Activated naive CD4-positive, alpha-beta T cell treated with anti-CD3 and anti-CD28 coated beads, Interleukin-2, amount 50 U/mL, for 72 hours (primary cell): ENCODE measurements at regions not wholly inside any gene's neighbourhood (a gene's known extent, or its start where the extent isn't known, plus 50 kb on each side); places are given as distances from the start of the nearest gene placed in this dataset.
A peak's percentile ranks its signal among the peaks of the same experiment; 100 is the strongest.

Experiments used
- ATAC-seq, 2 donors: fragments of 150-1000 bp; cut with Tn5 transposase; 2 replicates each; pipeline ENCODE4 v1.10.0; 2021; ENCODE audit warnings: mild to moderate bottlenecking in 2 of 2, moderate library complexity in 2 of 2
- DNase-seq, 2 donors: peaks; one replicate each; pipeline ENCODE4 v3.0.0; 2021 to 2022; ENCODE audit warnings: low spot score in 2 of 2
- H3K27ac Mint-ChIP-seq, 2 donors: one replicate each; pipeline ENCODE4 v1.8.0; 2022; ENCODE audit warnings: mild to moderate bottlenecking in 2 of 2, mixed read lengths in 2 of 2
- H3K36me3 Mint-ChIP-seq, 2 donors: one replicate each; pipeline ENCODE4 v1.8.0; 2022; ENCODE audit warnings: mixed read lengths in 2 of 2
- H3K9me3 Mint-ChIP-seq, 2 donors: one replicate each; pipeline ENCODE4 v1.8.0; 2022; ENCODE audit warnings: mixed read lengths in 2 of 2

GRCh38 chr2:71938659-71939587 lies 208.7 kb downstream of the CYP26B1 start:
- H3K9me3 Mint-ChIP-seq = no peaks in the 10 kb centered on the region

DNA sequence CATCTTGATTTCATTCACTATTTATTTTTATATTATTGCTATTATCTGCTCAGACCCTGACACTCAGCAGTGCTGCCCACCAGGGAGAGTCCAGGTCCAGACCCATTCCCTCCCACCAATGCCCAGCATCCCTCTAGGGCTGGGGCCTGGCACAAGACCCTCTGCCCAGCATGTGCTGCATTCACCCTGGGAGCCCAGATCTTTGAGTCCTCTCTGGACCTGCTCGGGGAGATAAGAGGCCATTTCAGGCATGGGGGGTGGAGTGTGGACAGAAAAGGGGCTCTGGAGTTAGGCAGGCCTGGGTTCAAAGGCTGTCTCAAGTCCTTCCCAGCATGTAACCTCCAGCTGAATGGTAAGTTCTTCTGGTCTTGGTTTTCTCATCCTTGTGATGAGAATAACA lies 209.6 kb downstream of the CYP26B1 start:
- H3K36me3 Mint-ChIP-seq = no peaks in the 10 kb centered on the region
- no peak for ATAC-seq
- peak overlapping the region in 1 of 2 donors; percentile 68 for H3K27ac Mint-ChIP-seq

More at GRCh38 chr2:71938659-71939587, 208.7 kb downstream of the CYP26B1 start:
- H3K36me3 Mint-ChIP-seq = no peaks in the 10 kb centered on the region
- peak overlapping the region; percentile 32 to 66 for H3K27ac Mint-ChIP-seq
- ATAC-seq (no peak), DNase-seq (peak in 1 of 2 donors; percentile 18)

DNA sequence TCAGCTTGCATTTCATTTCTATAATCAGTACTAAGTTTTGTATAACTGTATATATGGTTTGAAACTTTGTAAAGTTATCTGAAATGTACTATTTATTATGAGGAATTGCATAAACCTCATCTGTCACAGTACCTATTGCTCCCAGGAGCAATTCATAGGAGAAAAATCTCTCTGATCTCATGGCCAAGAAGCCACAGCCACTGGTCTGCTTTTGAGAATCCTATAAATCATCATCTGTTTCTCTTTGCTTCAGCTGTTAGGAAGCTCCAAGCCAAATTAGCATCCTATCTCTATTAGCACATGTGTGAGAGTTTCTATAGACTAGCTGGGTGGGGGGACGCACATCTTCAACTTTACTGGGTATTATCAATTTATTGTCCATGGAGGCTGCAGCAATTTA lies 210.3 kb downstream of the CYP26B1 start:
- no peaks in the 10 kb centered on the region for H3K36me3 Mint-ChIP-seq
- no peak for DNase-seq
- no peak overlapping the region for H3K27ac Mint-ChIP-seq
- no peak for ATAC-seq
- H3K9me3 Mint-ChIP-seq = no peaks in the 10 kb centered on the region

More for the DNA sequence above, 209.6 kb downstream of the CYP26B1 start:
- no peaks in the 10 kb centered on the region for H3K9me3 Mint-ChIP-seq
- peak in 1 of 2 donors; percentile 20 for DNase-seq

DNA sequence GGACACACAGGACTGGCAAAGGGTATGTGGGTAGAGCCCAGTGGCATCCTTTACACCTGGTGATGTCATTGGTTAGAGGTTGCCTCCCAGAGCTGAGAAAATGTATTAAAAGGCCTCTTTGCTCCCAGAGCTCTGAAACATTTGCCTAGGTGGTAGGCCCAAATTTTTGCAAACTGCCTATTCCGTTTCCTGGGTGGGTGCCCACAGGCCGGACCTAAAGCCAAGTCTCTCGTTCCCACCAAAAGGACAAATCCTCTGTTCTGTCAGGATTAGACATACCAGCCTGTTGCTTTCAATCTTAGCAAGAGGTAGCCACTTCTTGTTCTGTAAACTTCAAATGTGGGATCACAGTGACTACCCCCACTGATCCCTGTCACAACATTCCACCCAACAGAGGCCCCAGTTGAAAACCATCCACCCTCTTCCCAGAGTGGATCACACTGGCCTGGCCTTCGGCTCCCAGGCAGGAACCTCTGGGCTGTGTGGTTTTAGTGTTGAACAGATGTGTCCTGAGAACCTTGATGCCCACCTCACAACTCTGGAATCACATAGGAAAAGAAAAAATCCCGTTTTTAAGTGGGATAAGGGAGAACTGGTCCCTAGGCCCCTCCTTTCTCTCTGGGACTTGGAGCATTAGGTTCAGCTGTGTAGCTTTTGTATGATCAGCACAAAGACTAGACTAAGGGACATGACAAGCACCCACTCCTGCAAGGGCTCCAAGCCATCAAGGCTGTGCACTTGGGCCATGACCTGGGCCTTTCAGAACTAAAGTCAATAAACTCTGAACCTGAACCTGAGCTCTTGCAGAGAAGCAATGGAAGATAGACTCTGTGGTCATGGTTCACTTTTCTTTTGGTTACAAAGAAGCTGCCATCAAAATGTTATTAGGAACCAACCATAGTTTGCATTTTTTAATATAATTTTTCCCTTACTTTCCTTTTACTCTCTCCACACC lies 211.3 kb downstream of the CYP26B1 start:
- Mint-ChIP-seq H3K27ac (no peak overlapping the region), H3K9me3 (no peaks in the 10 kb centered on the region), H3K36me3 (no peaks in the 10 kb centered on the region)
- ATAC-seq (no peak), DNase-seq (peak in 1 of 2 donors; percentile 46)

DNA sequence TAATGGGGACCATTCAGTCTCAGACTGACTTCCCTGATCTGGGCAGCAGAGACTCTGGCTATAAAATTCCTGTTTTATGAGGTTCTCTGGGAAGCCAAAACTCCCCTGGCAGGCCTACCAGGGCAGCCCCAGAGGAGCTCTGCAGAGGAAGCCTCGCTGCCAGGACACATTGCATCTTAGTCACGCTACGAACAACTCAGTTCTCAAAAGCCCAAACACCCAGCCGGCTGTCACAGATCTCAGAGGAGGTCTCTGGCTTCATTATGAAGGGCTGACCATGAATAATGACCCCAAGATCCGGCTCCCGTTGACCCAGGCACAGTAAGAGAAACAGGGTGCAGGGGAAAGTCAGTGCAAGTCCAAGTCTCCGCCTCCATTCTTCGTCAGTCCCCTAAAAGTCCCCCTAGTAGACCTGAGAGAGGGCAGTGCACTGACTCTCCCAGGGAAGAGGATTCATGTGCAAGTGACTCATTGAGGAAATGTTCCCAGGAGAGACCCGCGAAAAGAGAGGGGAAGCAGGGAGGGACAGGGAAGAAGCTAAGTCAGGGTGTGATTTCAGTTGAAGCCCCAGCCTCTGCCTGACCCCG lies 212.3 kb downstream of the CYP26B1 start:
- no peak overlapping the region for H3K27ac Mint-ChIP-seq
- no peaks in the 10 kb centered on the region for H3K36me3 Mint-ChIP-seq
- ATAC-seq (no peak), DNase-seq (no peak)
- H3K9me3 Mint-ChIP-seq = no peaks in the 10 kb centered on the region

GRCh38 chr2:71934595-71935261 lies 212.9 kb downstream of the CYP26B1 start:
- peak in 1 of 2 donors; percentile 28 for DNase-seq
- Mint-ChIP-seq H3K9me3 (no peaks in the 10 kb centered on the region), H3K27ac (no peak overlapping the region)

DNA sequence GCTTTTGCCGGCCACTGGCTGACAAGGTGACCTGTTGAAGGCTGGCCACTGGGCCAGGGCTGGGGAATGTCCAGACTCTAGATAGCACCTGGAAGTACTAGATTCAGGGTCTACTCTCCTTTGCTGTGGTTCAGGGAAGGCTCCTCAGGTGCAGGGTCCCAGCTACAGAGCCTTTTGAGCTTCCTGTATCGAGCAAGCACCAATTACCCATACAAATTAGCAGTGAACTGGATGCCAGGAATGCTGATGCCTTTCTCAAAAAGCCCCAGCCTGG lies 213.4 kb downstream of the CYP26B1 start:
- DNase-seq (peak in 1 of 2 donors; percentile 44), ATAC-seq (no peak)
- no peaks in the 10 kb centered on the region for H3K9me3 Mint-ChIP-seq
- no peak overlapping the region for H3K27ac Mint-ChIP-seq
- no peaks in the 10 kb centered on the region for H3K36me3 Mint-ChIP-seq

More at GRCh38 chr2:71934595-71935261, 212.9 kb downstream of the CYP26B1 start:
- H3K36me3 Mint-ChIP-seq = no peaks in the 10 kb centered on the region
- no peak for ATAC-seq

GRCh38 chr2:71933467-71934319 lies 214.0 kb downstream of the CYP26B1 start:
- no peak for ATAC-seq
- DNase-seq = peak in 1 of 2 donors; percentile 34
- no peaks in the 10 kb centered on the region for H3K9me3 Mint-ChIP-seq
- H3K36me3 Mint-ChIP-seq = no peaks in the 10 kb centered on the region
- H3K27ac Mint-ChIP-seq = no peak overlapping the region

GRCh38 chr2:71932780-71933466 lies 214.7 kb downstream of the CYP26B1 start:
- Mint-ChIP-seq H3K27ac (no peak overlapping the region), H3K9me3 (no peaks in the 10 kb centered on the region), H3K36me3 (no peaks in the 10 kb centered on the region)
- no peak for ATAC-seq
- DNase-seq = peak in 1 of 2 donors; percentile 28

DNA sequence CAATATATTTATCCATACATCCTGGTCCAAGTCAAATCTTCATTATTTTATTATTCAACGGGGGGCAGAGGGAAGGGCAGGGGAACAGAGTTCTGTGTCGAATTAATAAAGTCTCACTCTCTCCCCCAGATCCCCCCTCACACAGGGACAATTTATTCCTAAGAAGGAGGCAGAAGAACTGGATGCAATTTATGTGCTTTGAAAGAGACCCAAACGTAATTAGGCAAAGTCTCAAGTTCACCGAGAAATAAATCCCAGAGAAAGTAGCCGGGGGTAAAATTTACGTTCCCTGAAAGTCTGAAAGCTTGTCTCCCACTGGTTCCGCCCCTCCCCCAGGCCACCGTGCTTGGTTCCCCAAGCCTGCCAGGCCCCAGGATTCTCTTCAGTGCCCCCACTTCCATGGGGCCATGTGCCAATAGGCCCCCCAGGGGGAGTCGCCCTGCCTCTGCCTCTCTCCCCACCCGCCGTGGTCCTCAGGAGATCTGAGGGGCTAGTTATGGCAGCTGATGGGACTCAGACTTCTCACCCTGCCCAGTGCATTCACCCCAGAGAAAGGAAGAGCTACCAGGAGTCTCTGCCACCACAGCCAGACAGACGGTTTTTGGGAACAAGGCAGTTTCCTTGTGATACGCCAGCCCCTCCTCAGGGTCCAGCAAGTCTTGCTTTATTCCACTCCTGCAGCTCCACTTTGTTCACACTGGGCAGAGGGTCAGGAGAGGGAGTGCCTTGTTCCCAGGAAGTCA lies 215.5 kb downstream of the CYP26B1 start:
- no peak for ATAC-seq
- H3K36me3 Mint-ChIP-seq = no peaks in the 10 kb centered on the region

DNA sequence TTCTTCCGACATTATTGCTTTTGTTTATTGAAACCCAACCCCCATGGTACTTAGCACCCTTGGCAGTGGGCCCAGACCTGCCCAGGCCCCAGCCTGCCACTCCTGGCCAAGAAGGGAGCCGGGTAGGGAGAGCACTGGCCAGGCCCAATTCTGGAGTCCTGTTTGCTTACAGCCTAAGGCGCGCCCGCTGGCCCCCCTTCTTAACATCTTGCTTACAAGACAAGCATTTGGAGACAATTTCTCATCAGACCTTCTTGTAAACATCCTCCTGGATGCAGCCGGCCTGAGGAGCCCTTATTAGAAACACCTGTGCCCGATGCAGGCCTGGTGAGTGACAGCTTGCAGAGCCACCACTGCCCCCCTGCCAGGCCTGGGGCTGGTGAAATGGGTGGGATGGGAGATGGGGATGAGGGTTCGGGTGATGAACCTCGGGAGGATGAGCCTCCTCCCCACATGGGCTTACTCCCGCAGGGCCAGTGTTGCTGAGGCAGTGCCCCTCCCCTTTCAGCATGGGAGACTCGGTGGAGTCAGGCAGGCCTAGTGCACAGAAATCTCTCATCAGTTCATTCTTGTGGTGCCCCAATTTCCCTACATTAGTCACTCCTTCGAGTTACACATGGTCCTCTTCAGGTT lies 217.5 kb downstream of the CYP26B1 start:
- Mint-ChIP-seq H3K27ac (no peak overlapping the region), H3K36me3 (no peaks in the 10 kb centered on the region), H3K9me3 (no peaks in the 10 kb centered on the region)
- peak in 1 of 2 donors; percentile 41 for DNase-seq
- no peak for ATAC-seq

More for the DNA sequence above, 215.5 kb downstream of the CYP26B1 start:
- Mint-ChIP-seq H3K9me3 (no peaks in the 10 kb centered on the region), H3K27ac (no peak overlapping the region)
- DNase-seq = peak in 1 of 2 donors; percentile 23

DNA sequence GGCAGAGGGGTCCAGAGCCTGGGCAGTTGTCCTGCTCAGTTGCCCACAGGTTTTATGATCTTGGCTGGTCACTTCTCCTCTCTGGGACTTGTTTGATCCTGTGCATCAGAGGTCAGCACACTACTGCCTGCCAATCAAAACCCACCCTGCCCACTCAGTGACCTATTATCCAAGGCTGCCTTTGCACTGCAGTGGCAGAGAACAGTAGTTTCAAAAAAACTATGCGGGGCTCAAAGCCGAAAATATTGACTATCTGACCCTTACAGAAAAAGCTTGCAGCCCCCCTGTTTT lies 218.2 kb downstream of the CYP26B1 start:
- no peak for ATAC-seq
- H3K27ac Mint-ChIP-seq = no peak overlapping the region
- no peaks in the 10 kb centered on the region for H3K36me3 Mint-ChIP-seq
- DNase-seq = no peak
- H3K9me3 Mint-ChIP-seq = no peaks in the 10 kb centered on the region

- H3K9me3 Mint-ChIP-seq = no peaks in the 10 kb centered on the region
- ATAC-seq = no peak
Observed at GRCh38 chr2:71928734-71929481, 218.8 kb downstream of the CYP26B1 start.

More at GRCh38 chr2:71928734-71929481, 218.8 kb downstream of the CYP26B1 start:
- Mint-ChIP-seq H3K27ac (no peak overlapping the region), H3K36me3 (no peaks in the 10 kb centered on the region)
- DNase-seq = peak in 1 of 2 donors; percentile 26
